ENCODE measurements at regions not wholly inside any gene's neighbourhood (a gene's known extent, or its start where the extent isn't known, plus 50 kb on each side); places are given as distances from the start of the nearest gene placed in this dataset.

- intact Hi-C loops (cut with DNase I) = no loop called here
- Histone ChIP-seq H3K4me3 (no peak overlapping the region), H3K9me3 (replicated peaks in 1 of 3) (no peaks in the 10 kb centered on the region), H3K27ac (no peak overlapping the region), H3K4me1 (replicated peaks in 1 of 2) (no peaks in the 10 kb centered on the region), H3K27me3 (no peaks in the 10 kb centered on the region), H3K36me3 (replicated peaks in 1 of 2) (no peaks in the 10 kb centered on the region)
- no peak for DNase-seq
- no peak for TF ChIP-seq CTCF (IDR thresholded peaks at IDR 0.05)
- TF ChIP-seq POLR2A (IDR thresholded peaks at IDR 0.05) = no peak
Measured at GRCh38 chr2:147161746-147162145, 683.1 kb upstream of the ACVR2A start.

DNA sequence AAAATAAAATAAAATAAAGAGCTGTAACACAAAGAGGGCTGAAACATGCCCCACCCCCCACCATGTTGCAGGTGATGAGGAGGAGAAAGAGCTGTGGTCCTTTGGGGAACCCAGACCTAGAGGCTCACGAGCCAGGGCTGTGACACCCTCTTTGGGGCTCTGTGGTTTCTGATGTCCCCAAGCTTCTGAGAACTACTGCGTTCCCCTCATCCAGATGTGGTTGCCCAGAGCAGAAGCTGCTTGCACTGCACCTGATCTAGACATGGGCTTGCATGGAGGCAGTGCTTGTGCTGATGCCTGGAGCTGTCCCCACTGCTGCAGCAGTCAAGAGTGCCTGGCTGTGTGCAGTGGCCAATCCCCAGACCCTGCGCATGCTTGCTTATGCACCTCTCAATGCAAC lies 687.9 kb upstream of the ACVR2A start:
- H3K9me3 ChIP-seq (replicated peaks in 1 of 3) = no peaks in the 10 kb centered on the region
- H3K27ac ChIP-seq = no peak overlapping the region
- no peaks in the 10 kb centered on the region for H3K27me3 ChIP-seq
- 86 to 98% (median 91%) methylated on average over 3 of the region's 3 CpGs for WGBS, 4 donors
- no peaks in the 10 kb centered on the region for H3K36me3 ChIP-seq (replicated peaks in 1 of 2)
- intact Hi-C loops (cut with DNase I) = no loop called here
- no peak for TF ChIP-seq POLR2A (IDR thresholded peaks at IDR 0.05)
- TF ChIP-seq CTCF (IDR thresholded peaks at IDR 0.05) = no peak
- DNase-seq = no peak
- H3K4me1 ChIP-seq (replicated peaks in 1 of 2) = no peaks in the 10 kb centered on the region
- no peak overlapping the region for H3K4me3 ChIP-seq

DNA sequence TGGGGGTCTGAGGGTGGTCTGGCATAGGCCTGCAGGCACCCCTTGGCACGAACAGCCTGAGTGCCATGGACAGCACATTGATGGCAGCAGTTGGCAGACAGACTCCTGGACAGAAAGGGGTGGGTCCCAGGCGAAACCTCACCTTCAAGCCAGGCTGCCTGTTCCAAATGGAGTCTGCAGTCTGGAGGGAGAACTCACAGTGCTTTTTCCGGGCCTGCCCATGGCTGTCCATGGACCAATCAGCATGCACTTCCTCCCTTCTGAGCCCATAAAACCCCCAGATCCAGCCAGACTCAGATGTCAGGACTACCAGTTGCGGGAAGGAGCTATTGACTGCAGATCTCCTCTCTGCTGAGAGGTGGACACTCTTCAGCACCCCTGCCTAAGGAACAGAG lies 694.6 kb upstream of the ACVR2A start:
- WGBS, 4 donors = 75 to 90% (median 81%) methylated on average over 2 to 4 of the region's 4 CpGs
- intact Hi-C loops (cut with DNase I) = no loop called here
- no peak overlapping the region for H3K4me3 ChIP-seq

GRCh38 chr2:147149575-147150240 lies 695.1 kb upstream of the ACVR2A start:
- 77 to 88% (median 86%) methylated on average over 10 to 16 of the region's 16 CpGs for WGBS, 4 donors
- no peak for DNase-seq
- TF ChIP-seq POLR2A (IDR thresholded peaks at IDR 0.05) (no peak), CTCF (IDR thresholded peaks at IDR 0.05) (no peak)

More for the DNA sequence above, 694.6 kb upstream of the ACVR2A start:
- no peak for DNase-seq
- Histone ChIP-seq H3K9me3 (replicated peaks in 1 of 3) (no peaks in the 10 kb centered on the region), H3K4me1 (replicated peaks in 1 of 2) (no peaks in the 10 kb centered on the region), H3K36me3 (replicated peaks in 1 of 2) (no peaks in the 10 kb centered on the region), H3K27me3 (no peaks in the 10 kb centered on the region), H3K27ac (no peak overlapping the region)
- TF ChIP-seq POLR2A (IDR thresholded peaks at IDR 0.05) = no peak
- no peak for TF ChIP-seq CTCF (IDR thresholded peaks at IDR 0.05)

More at GRCh38 chr2:147149575-147150240, 695.1 kb upstream of the ACVR2A start:
- Histone ChIP-seq H3K4me1 (replicated peaks in 1 of 2) (no peaks in the 10 kb centered on the region), H3K27ac (no peak overlapping the region), H3K36me3 (replicated peaks in 1 of 2) (no peaks in the 10 kb centered on the region), H3K27me3 (no peaks in the 10 kb centered on the region), H3K4me3 (no peak overlapping the region), H3K9me3 (replicated peaks in 1 of 3) (no peaks in the 10 kb centered on the region)
- intact Hi-C loops (cut with DNase I) = no loop called here
